Psoas muscle (tissue), 7 donors: ENCODE measurements at regions not wholly inside any gene's neighbourhood (a gene's known extent, or its start where the extent isn't known, plus 50 kb on each side); places are given as distances from the start of the nearest gene placed in this dataset.

Source experiments
- ATAC-seq, 4 donors: fragments of 200-7000 bp; cut with Tn5 transposase; one replicate each; pipeline ENCODE4 v1.9.1; 2020; ENCODE audit warnings: moderate library complexity in 3 of 4, mild to moderate bottlenecking in 2 of 4
- DNase-seq, 2 donors: peaks; one replicate each; pipeline ENCODE4 v3.0.0-alpha.2; 2020
- H3K27ac ChIP-seq: fragments of 200-600 bp; one replicate; pipeline ENCODE4 v1.8.0; 2022
- H3K27me3 ChIP-seq, 3 donors: fragments of 200-600 bp in 1 of 3; one replicate each; pipeline versions ENCODE4 v1.6.1 to v1.8.0; 2013 to 2022; ENCODE audit warnings: low read length in 2 of 3, mild to moderate bottlenecking in 2 of 3, moderate library complexity in 1 of 3; ENCODE audit not compliant: insufficient read depth in 3 of 3
- H3K36me3 ChIP-seq, 2 donors: fragments of 200-600 bp in 1 of 2; one replicate each; pipeline versions ENCODE4 v1.6.1 to v1.8.0; 2013 to 2022; ENCODE audit warnings: low read depth in 1 of 2, mild to moderate bottlenecking in 1 of 2, moderate library complexity in 1 of 2; ENCODE audit not compliant: insufficient read depth in 1 of 2
- H3K4me1 ChIP-seq: fragments of 200-600 bp; one replicate; pipeline ENCODE4 v1.8.0; 2022
- H3K4me3 ChIP-seq: fragments of 200-600 bp; one replicate; pipeline ENCODE4 v1.8.0; 2022; ENCODE audit warnings: mild to moderate bottlenecking
- H3K9me3 ChIP-seq: fragments of 200-600 bp; one replicate; pipeline ENCODE4 v1.8.0; 2022
- CTCF ChIP-seq: fragments of 200-600 bp; IDR thresholded peaks from one replicate; pipeline ENCODE4 v1.8.0; 2022; ENCODE audit warnings: antibody characterized with exemption
- WGBS, 3 donors: extraction: QIAGEN DNeasy Blood & Tissue Kit; methylation state at CpG; one replicate each; pipeline versions ENCODE4 v1.1.6 to v1.1.7; 2013; 5-methylcytosine and 5-hydroxymethylcytosine counted together
- intact Hi-C, 2 donors: fragments of 100-400 bp; cut with DNase I; formaldehyde crosslinking; loops; one replicate each; pipeline versions ENCODE4 v1.11.0 to v1.14.2; 2022
- donor health status: healthy with polysubstance abuse.
- donor health status: DM: no; HTN: no; CAD: no; lungs with moderate emphysema.
- donor health status: Bipolar disorder and iron deficiency.
- donor health status: healthy.
- donor health status: DM: yes; HTN: yes; CAD: no.
- donor health status: DM: no; HTN: no; CAD: no.
- donor health status: DM: yes; HTN: yes; CAD: no.

GRCh38 chr4:176627916-176628315 is 164.8 kb downstream of the VEGFC start:
- ATAC-seq = no peak
- Histone ChIP-seq H3K27me3 (no peaks in the 10 kb centered on the region), H3K27ac (no peak overlapping the region), H3K4me3 (no peak overlapping the region), H3K4me1 (no peaks in the 10 kb centered on the region), H3K9me3 (no peaks in the 10 kb centered on the region), H3K36me3 (no peaks in the 10 kb centered on the region)
- no peak for DNase-seq
- TF ChIP-seq CTCF = no peak
- WGBS, 3 donors = 67 to 78% (median 74%) methylated on average over 4 of the region's 4 CpGs
- intact Hi-C loops = no loop called here

GRCh38 chr4:176631611-176632010 is 161.1 kb downstream of the VEGFC start:
- H3K27me3 ChIP-seq = no peaks in the 10 kb centered on the region
- H3K4me1 ChIP-seq = no peaks in the 10 kb centered on the region
- ATAC-seq = no peak
- no peak overlapping the region for H3K4me3 ChIP-seq
- TF ChIP-seq CTCF = no peak
- intact Hi-C loops = no loop called here
- no peak for DNase-seq
- H3K36me3 ChIP-seq = no peaks in the 10 kb centered on the region
- no peaks in the 10 kb centered on the region for H3K9me3 ChIP-seq
- H3K27ac ChIP-seq = no peak overlapping the region
